CD4-positive, alpha-beta T cell (primary cell): ENCODE measurements at regions not wholly inside any gene's neighbourhood (a gene's known extent, or its start where the extent isn't known, plus 50 kb on each side); places are given as distances from the start of the nearest gene placed in this dataset.

ENCODE experiments used
- ATAC-seq: fragments of 200-7000 bp; cut with Tn5 transposase; one replicate; pipeline ENCODE4 v1.10.0; 2022; ENCODE audit warnings: mild to moderate bottlenecking; ENCODE audit not compliant: poor library complexity
- CTCF ChIA-PET: fragments of 350-600 bp; sonication (Branson Sonifier 250); formaldehyde crosslinking; loops from one replicate; lab custom pipeline; 2021; ENCODE audit warnings: antibody characterized with exemption, inconsistent platforms; lab: Charles Lee
- POLR2A ChIA-PET: fragments of 350-600 bp; sonication (Branson Sonifier 250); formaldehyde crosslinking; loops from one replicate; lab custom pipeline; 2021; ENCODE audit warnings: antibody characterized with exemption, inconsistent platforms; lab: Charles Lee
- DNase-seq, 14 experiments: peaks; one replicate each; pipeline ENCODE4 v3.0.0-alpha.2; 2013 to 2020; ENCODE audit warnings: mixed read lengths in 2 of 14
- H3K27ac ChIP-seq, 2 donors: one replicate each; pipeline versions ENCODE4 v1.5.1 to v1.7.0; 2013; ENCODE audit warnings: low read length in 2 of 2, low read depth in 1 of 2, mild to moderate bottlenecking in 1 of 2
- H3K27me3 ChIP-seq, 2 experiments: 1 replicate in 1 of 2; 2 replicates in 1 of 2; pipeline versions ENCODE4 v1.6.1 to v1.7.0; 2013; ENCODE audit warnings: low read length in 2 of 2, control low read depth in 1 of 2, mild to moderate bottlenecking in 1 of 2, moderate library complexity in 1 of 2; ENCODE audit not compliant: insufficient read depth in 2 of 2, control insufficient read depth in 1 of 2
- H3K36me3 ChIP-seq: one replicate; pipeline ENCODE4 v1.6.1; 2013; ENCODE audit warnings: low read length, control low read depth; ENCODE audit not compliant: insufficient read depth
- H3K4me1 ChIP-seq: one replicate; pipeline ENCODE4 v1.6.1; 2013; ENCODE audit warnings: low read length, control low read depth; ENCODE audit not compliant: insufficient read depth
- H3K4me3 ChIP-seq: one replicate; pipeline ENCODE4 v1.5.1; 2013; ENCODE audit warnings: mild to moderate bottlenecking, low read length, moderate library complexity
- H3K9me3 ChIP-seq, 2 experiments: 1 replicate in 1 of 2; 2 replicates in 1 of 2; pipeline versions ENCODE4 v1.6.1 to v1.7.0; 2013; ENCODE audit warnings: low read length in 2 of 2, mild to moderate bottlenecking in 2 of 2, control low read depth in 1 of 2, moderate library complexity in 1 of 2; ENCODE audit not compliant: control insufficient read depth in 1 of 2, insufficient read depth in 1 of 2
- H3K27ac Mint-ChIP-seq: one replicate; pipeline ENCODE4 v1.8.0; 2020; ENCODE audit warnings: mixed read lengths
- H3K27me3 Mint-ChIP-seq: one replicate; pipeline ENCODE4 v1.8.0; 2021; ENCODE audit warnings: mixed read lengths
- H3K36me3 Mint-ChIP-seq: one replicate; pipeline ENCODE4 v1.8.0; 2021; ENCODE audit warnings: low read depth, mixed read lengths
- H3K4me1 Mint-ChIP-seq: one replicate; pipeline ENCODE4 v1.8.0; 2021; ENCODE audit warnings: low read depth, mixed read lengths
- H3K4me3 Mint-ChIP-seq: one replicate; pipeline ENCODE4 v1.8.0; 2020; ENCODE audit warnings: mild to moderate bottlenecking, mixed read lengths
- H3K9me3 Mint-ChIP-seq: one replicate; pipeline ENCODE4 v1.8.0; 2020; ENCODE audit warnings: mixed read lengths
- intact Hi-C, 2 experiments: fragments of 100-400 bp; cut with DNase I in 1 of 2; cut with micrococcal nuclease in 1 of 2; formaldehyde crosslinking; loops; one replicate each; pipeline versions ENCODE4 v1.15.1 to v1.9.0; 2023 to 2025; cut with DNase I, micrococcal nuclease
- TF ChIP-seq, protein P1 (sequence below): fragments of 200-600 bp; IDR thresholded peaks from one replicate; pipeline ENCODE4 v1.8.0; 2022; ENCODE audit warnings: antibody characterized with exemption, mild to moderate bottlenecking

DNA sequence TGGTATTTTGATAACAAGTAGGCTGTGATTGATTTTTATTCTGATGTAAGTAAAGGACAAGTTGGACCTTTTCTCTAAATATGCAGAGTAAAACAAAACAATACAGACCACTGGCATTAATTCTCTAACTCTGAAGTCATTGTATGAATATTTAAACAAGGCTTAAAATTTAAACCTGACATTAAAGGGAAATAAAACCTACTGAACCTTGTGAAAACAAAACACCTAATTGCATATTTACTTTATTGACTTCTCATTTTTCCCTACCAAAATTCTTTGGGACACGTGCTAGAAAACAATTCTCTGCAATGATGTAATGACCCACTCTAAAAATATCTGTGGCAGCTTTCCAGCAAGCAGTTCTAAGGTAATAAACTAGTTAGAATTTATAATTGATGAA, 369.7 kb upstream of the TRAM1L1 start:
- ChIA-PET CTCF (no interaction called here), POLR2A (no interaction called here)
- ATAC-seq (no peak), DNase-seq (no peak)
- no peak overlapping the region for H3K4me3 Mint-ChIP-seq
- TF ChIP-seq, protein P1, sequence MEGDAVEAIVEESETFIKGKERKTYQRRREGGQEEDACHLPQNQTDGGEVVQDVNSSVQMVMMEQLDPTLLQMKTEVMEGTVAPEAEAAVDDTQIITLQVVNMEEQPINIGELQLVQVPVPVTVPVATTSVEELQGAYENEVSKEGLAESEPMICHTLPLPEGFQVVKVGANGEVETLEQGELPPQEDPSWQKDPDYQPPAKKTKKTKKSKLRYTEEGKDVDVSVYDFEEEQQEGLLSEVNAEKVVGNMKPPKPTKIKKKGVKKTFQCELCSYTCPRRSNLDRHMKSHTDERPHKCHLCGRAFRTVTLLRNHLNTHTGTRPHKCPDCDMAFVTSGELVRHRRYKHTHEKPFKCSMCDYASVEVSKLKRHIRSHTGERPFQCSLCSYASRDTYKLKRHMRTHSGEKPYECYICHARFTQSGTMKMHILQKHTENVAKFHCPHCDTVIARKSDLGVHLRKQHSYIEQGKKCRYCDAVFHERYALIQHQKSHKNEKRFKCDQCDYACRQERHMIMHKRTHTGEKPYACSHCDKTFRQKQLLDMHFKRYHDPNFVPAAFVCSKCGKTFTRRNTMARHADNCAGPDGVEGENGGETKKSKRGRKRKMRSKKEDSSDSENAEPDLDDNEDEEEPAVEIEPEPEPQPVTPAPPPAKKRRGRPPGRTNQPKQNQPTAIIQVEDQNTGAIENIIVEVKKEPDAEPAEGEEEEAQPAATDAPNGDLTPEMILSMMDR = no peak
- no peaks in the 10 kb centered on the region for H3K27me3 Mint-ChIP-seq
- no peaks in the 10 kb centered on the region for H3K4me1 Mint-ChIP-seq
- Histone ChIP-seq H3K4me1 (no peaks in the 10 kb centered on the region), H3K36me3 (no peaks in the 10 kb centered on the region), H3K27me3 (no peaks in the 10 kb centered on the region), H3K27ac (no peak overlapping the region), H3K4me3 (no peak overlapping the region), H3K9me3 (peaks cover 0 to 3% of the 10 kb centered on the region in 2 experiments)
- intact Hi-C loops = no loop called here
- no peaks in the 10 kb centered on the region for H3K36me3 Mint-ChIP-seq
- H3K27ac Mint-ChIP-seq = no peak overlapping the region
- no peaks in the 10 kb centered on the region for H3K9me3 Mint-ChIP-seq

DNA sequence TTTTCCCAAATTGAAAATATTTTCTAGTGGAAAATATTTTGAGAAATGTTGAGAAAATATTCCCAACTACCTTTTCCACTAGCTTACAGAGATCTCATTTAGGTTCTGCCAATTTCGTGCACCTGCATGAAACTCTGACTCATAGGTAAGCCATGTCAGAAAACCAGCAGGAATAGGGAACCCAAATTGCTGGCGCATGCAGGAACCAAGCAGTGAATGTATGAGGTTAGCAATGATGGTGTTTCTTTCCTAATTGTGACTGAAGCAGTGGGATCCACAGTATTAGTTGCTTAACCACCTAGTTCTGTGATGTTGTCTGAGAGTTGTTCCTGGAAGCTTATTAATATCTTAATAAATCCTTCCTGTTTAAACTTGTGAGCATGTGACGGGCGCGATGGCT, 381.0 kb upstream of the TRAM1L1 start:
- Histone ChIP-seq H3K36me3 (no peaks in the 10 kb centered on the region), H3K4me3 (no peak overlapping the region), H3K4me1 (no peaks in the 10 kb centered on the region), H3K27me3 (no peaks in the 10 kb centered on the region), H3K9me3 (peaks cover 0 to 9% of the 10 kb centered on the region in 2 experiments), H3K27ac (no peak overlapping the region)
- no peaks in the 10 kb centered on the region for H3K27me3 Mint-ChIP-seq
- H3K36me3 Mint-ChIP-seq = no peaks in the 10 kb centered on the region
- H3K9me3 Mint-ChIP-seq = no peaks in the 10 kb centered on the region
- intact Hi-C loops = no loop called here
- ATAC-seq (no peak), DNase-seq (no peak)
- TF ChIP-seq, protein P1 = no peak
- H3K4me3 Mint-ChIP-seq = no peak overlapping the region
- CTCF ChIA-PET = no interaction called here
- H3K27ac Mint-ChIP-seq = no peak overlapping the region
- no peaks in the 10 kb centered on the region for H3K4me1 Mint-ChIP-seq
- POLR2A ChIA-PET = no interaction called here

DNA sequence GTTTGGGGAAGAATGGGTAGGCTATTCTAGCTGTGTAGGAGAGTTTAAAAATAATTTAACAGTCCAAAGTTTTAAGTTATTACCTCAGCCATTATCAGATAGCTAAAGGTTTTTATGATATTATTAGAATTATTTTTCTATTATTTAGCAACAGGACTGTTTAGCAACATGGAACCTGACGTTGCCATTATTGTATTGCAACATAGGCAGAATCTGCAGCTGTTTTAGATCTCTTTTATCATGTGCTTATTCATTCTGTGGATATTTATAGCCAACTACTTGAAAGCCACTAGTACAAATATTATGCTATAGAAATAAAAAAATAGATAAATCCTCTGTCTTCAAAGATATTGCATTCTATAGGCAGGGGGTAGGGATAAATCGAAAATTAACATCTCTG, 382.0 kb upstream of the TRAM1L1 start:
- DNase-seq (no peak), ATAC-seq (no peak)
- H3K36me3 ChIP-seq = no peaks in the 10 kb centered on the region
- no peak overlapping the region for H3K27ac Mint-ChIP-seq
- H3K4me1 ChIP-seq = no peaks in the 10 kb centered on the region
- intact Hi-C loops = no loop called here
- ChIA-PET CTCF (no interaction called here), POLR2A (no interaction called here)
- H3K27me3 Mint-ChIP-seq = no peaks in the 10 kb centered on the region
- no peak overlapping the region for H3K4me3 Mint-ChIP-seq
- TF ChIP-seq, protein P1 = no peak
- no peaks in the 10 kb centered on the region for H3K27me3 ChIP-seq
- H3K9me3 Mint-ChIP-seq = peaks cover 4% of the 10 kb centered on the region
- H3K27ac ChIP-seq = no peak overlapping the region
- no peaks in the 10 kb centered on the region for H3K36me3 Mint-ChIP-seq
- no peak overlapping the region for H3K4me3 ChIP-seq
- peaks cover 0 to 4% of the 10 kb centered on the region in 2 experiments for H3K9me3 ChIP-seq
- H3K4me1 Mint-ChIP-seq = no peaks in the 10 kb centered on the region
